Prostate gland (tissue), 2 donors: ENCODE measurements at regions not wholly inside any gene's neighbourhood (a gene's known extent, or its start where the extent isn't known, plus 50 kb on each side); places are given as distances from the start of the nearest gene placed in this dataset.

Experiments used
- POLR2AphosphoS5 ChIP-seq: sonication (generic); formaldehyde crosslinking; IDR thresholded peaks from one replicate; pipeline ENCODE4 v1.6.1; 2017; ENCODE audit warnings: antibody characterized with exemption
- TF ChIP-seq, protein P1 (sequence below), 4 experiments: fragments of 200-600 bp in 2 of 4; fragments of 450-650 bp in 2 of 4; sonication (generic) in 2 of 4; IDR thresholded peaks; 1 replicate in 3 of 4; 2 replicates in 1 of 4; pipeline ENCODE4 v1.5.1; 2016 to 2019; ENCODE audit warnings: antibody characterized with exemption in 4 of 4, mild to moderate bottlenecking in 2 of 4, moderate library complexity in 2 of 4

DNA sequence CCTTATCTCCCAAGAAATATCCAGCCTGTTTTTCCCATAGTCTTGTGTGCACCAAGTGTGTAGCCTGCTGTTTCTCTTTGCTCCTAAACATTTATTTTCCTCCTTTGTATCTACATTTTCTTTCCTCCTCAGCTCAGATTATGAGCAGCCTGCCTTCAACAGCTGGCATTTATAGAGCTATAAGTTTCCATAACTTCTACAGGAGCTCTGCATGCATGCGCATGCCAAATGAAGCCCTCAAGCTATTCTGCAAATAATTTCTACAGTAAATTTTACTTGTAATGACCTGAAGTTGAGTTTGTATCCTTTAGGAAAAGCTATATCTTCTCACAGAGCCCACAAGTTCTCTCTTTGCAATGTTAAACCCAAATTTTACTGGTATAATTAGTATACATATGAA lies 699.5 kb downstream of the CETN3 start:
- TF ChIP-seq POLR2AphosphoS5, result no peak
- TF ChIP-seq, protein P1, sequence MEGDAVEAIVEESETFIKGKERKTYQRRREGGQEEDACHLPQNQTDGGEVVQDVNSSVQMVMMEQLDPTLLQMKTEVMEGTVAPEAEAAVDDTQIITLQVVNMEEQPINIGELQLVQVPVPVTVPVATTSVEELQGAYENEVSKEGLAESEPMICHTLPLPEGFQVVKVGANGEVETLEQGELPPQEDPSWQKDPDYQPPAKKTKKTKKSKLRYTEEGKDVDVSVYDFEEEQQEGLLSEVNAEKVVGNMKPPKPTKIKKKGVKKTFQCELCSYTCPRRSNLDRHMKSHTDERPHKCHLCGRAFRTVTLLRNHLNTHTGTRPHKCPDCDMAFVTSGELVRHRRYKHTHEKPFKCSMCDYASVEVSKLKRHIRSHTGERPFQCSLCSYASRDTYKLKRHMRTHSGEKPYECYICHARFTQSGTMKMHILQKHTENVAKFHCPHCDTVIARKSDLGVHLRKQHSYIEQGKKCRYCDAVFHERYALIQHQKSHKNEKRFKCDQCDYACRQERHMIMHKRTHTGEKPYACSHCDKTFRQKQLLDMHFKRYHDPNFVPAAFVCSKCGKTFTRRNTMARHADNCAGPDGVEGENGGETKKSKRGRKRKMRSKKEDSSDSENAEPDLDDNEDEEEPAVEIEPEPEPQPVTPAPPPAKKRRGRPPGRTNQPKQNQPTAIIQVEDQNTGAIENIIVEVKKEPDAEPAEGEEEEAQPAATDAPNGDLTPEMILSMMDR (IDR thresholded peaks at IDR 0.05), result no peak
